Cardiac septum (tissue), 1 donor: ENCODE measurements at regions not wholly inside any gene's neighbourhood (a gene's known extent, or its start where the extent isn't known, plus 50 kb on each side); places are given as distances from the start of the nearest gene placed in this dataset.

Source experiments
- DNase-seq: peaks from one replicate; pipeline ENCODE4 v3.0.0-alpha.2; 2020; ENCODE audit warnings: low spot score
- intact Hi-C: fragments of 100-400 bp; cut with DNase I; formaldehyde crosslinking; loops from one replicate; pipeline ENCODE4 v1.14.0; 2022
- donor health status: DM: no; HTN: no; CAD: no.

DNA sequence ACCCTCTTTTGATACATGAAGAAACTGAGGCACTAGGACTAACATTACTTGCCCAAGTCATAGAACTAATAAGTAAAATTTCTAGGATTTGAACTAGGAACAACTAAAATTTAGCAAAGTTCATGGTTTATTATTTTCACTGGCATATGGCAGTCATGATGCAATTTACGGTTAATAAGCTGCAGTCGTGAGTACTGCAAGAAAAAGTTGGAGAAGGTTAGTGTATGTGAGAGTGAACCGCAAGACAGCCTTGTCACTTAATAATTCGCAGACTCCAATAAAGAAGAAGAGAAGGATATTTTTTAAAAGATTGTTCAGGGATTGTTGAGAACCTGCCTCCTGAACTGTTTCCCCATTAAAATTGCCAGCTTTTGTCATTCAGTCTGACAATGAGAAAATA, 663.4 kb upstream of the TENM4 start:
- no peak for DNase-seq
- intact Hi-C loops: no loop called here

DNA sequence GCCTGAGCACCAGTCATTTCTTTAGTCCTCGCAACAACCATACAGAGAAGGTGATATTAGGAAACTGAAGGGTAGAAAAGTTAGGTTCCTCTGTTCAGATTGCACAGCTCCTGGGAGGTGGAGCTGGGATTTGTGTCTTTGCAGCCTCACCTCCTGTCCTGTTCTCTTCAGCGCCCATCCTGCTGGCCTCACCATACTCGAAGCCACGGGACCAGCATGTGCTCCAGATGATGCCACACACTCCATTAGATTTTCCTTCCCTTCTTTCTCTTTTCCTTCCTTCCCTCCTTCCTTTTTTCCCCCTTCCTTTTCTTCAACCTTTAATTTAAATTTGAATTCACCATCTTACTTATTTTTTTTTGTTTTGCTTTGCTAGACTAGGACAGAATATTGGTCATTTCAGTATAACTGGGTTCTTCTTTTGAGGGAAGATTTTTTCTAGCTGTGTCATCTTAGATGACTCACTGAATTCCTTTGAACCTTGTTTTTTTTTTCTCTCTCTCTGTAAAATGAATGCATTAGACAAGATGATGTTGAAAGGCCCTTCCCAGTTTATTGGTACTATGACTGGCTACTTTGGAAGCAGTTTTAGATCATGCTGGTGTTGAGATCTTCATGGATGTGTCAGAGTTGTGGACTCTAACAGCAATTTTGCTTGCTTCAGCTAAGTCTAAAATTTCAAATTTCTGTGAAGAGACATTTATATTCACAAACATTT, 662.5 kb upstream of the TENM4 start:
- intact Hi-C loops: no loop called here
- no peak for DNase-seq

DNA sequence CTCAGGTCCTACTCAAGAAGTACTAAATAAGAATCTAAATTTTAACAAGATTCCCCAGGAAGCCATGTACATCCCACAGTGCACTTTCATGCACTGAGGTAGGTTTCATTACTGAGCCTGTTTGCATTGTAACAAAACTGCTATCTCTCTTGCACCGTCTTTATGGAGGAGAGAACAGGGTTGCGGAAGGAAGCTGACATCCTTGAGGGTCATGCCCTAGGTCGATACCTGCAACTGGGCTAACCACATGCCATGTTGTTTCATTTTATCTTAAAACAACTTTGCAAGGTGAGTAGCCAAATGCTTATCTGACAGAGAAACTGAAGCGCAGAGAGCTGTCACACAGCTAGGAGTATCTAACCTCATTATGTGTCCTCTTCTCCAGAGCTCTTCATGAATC, 656.3 kb upstream of the TENM4 start:
- intact Hi-C loops: no loop called here
- DNase-seq: no peak

DNA sequence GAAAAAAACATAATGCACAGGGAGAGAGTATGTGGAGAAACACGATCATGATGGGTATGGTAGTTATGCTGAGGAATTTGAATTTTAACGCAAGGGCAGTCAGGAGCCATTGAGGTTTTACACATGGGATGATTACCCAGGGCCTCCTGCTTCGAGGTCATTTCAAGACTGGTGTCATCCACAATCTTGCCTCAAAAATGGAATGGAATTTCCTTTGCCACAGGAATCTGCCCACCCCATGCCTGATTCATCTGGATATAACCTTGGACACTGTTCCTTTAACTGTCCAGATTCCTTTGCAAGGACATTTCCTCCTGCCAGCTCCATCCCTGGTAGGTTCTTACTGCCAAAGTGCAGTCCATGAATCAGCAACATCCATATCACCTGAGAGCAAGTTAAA, 655.9 kb upstream of the TENM4 start:
- intact Hi-C loops: no loop called here
- no peak for DNase-seq

DNA sequence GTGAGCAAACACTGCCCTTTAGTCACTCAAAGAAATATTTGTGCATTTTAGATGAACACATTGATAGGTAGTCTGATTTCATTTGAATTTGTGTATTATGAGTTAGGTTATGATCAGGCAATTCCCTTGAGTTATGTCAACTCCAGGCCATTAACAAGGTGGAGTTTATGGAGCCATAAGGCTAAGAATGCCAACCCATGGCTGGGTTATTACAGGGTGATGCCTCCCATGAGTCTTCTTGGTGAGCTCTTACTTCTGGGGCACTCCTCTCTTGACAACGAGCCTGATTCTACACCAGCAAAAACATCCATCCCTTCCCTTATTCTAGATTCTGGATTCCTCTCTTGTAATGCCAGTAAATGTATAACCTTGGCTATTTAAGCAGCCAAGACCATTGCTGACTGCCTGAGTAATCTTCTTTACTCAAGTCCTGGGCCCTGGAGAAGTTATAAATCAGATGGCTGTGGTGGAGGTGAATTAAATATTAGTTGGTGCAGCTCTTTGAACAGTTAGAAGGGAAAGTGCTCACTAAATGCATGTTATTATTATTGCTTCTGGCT, 645.7 kb upstream of the TENM4 start:
- no peak for DNase-seq
- intact Hi-C loops: no loop called here

DNA sequence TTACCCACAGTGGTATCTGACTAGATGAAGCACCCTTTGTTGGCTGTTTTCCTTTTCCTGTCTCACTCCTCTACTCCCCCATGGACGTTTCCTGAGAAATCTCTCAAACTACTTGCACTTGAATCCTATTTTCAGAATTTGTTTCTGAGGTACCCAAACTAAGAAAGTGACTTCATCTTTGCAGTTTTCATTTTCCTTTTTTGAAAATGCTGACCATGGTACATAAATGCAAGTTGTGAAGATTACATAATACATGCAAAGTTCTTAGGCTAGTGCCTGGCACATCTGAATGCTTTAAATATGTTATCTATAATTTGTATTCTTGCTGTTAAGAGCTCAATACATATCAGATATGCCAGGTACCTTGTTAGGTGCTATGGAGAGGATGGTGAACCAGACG, 644.7 kb upstream of the TENM4 start:
- intact Hi-C loops: no loop called here
- no peak for DNase-seq

DNA sequence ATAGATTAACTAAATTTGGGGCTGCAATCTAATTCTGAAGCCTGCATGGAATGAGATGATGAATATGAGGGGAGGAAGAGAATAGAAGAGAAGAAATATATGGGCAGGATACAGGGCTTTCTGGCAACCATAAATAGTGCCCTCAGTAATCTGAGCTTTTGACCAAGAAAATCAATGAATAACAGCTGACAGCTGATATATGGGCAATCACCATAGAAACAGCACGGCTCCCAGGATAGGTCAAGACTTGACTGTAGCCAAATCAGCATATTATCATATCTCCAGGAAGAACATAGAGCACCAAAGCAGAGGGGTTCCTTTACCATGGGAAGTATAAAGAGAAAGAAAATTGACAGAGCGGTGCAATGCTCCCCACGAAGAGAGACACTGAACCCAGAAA, 643.8 kb upstream of the TENM4 start:
- no peak for DNase-seq
- intact Hi-C loops: no loop called here

DNA sequence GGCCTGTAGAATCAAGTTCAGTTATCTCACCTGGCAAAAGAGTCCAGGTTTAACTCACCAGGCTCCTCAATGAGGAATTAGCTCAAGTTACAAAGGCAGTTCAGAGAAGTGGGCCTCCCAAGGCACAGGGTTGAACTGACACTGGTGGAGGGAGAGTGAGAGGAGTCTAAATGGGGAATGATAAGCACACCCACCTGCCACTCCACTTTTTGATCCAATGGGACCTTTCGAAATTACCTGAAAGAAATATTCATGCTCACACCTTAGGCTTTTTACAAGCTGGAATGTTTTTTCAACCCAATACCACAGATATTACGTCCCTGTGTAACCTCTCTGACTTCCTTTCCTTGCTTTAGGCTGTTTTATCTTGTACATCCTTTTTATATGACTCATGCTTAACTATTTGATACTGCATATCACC, 642.7 kb upstream of the TENM4 start:
- DNase-seq: no peak

DNA sequence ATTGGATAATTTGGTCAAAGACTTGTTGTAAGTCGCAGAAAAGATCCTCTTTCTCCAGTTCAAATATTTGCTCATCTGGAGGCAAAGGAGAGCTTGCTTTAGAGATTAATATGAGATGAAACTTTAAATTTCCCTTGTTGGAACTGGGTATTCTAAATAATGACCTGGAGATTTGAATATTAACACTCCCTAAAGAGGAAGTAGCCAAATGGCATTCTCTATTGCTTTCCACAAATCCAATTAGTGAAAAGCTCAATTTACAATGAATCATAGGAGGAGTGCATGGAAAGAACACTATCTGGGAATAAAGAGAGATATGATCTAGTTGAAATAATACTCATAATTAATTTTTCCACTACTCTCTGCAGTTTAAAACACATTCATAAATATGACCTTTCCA, 641.6 kb upstream of the TENM4 start:
- no peak for DNase-seq
- intact Hi-C loops: no loop called here

More for the DNA sequence above, 642.7 kb upstream of the TENM4 start:
- intact Hi-C loops: no loop called here

DNA sequence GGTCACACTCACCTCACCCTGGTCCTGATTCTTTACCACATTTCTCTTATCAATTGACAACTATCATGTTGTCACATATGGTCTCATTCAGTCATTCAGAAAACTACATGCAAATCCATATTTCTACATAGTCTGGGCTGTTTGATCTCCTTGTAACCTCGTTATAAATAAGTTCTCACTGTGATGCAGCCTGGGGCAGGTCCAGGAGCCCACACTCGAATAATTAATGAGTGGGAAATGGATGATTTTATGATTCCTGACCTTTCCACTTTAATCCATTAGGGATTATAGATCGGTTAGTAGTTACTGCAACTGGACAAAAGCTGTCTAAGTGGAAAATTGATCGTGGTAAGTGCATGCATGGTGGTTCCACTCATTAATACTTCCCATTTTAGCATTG, 636.3 kb upstream of the TENM4 start:
- no peak for DNase-seq
- intact Hi-C loops: no loop called here

DNA sequence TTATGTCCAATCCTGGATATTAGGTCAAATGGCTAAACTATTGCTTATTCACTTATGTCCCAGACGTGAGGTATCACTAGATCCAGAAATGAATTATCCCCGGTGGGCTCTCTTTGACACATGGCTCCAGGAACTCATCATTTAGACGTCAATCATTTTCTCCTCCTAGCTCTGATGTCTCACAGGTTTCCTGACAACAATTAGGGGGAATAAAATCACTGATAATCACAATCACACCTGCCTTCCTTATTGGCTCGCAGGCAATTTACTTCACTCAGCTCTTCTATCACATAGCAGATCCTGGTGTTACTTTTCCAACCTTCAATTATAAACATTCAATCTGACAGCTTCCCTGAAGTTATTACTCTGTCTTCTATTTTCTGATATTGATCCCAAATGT, 634.0 kb upstream of the TENM4 start:
- intact Hi-C loops: no loop called here
- DNase-seq: no peak

DNA sequence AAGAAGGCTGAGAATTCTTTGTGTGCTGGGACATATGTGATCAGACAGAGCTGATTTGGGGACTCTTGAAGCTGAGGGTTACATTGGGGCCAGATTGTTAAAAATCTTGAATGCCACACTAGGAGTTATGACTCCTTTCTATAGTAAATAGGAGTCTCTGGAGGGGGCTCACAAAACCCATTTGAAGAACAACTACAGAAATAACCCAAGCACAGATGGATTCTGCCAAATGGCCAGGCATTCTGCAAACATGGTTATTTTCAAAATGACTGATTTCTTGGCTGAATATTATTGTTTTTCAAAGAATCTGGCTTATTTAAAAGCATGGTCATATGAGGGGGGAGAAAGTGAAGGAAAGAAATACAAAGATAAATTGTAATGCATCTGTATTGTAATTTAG, 625.5 kb upstream of the TENM4 start:
- intact Hi-C loops: no loop called here
- no peak for DNase-seq

DNA sequence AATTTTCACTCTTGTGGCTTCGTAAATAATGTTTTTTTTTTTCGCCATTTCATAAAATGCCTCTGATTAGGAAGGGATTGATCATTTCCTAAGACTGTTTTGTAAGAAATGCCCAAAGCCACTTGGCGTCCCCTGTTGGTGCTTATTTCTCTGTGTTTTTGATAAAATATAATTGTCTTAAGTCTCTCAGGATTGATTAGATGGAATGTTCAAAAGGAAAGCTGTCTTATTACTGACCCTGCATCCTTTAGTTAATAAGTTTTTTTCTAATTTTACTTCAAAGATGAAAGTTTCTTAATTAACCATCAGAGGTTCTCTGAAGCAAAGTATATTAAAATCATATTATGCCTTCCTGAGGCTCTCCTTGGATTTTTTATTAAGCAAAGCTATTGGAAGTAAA, 624.3 kb upstream of the TENM4 start:
- intact Hi-C loops: no loop called here
- no peak for DNase-seq

DNA sequence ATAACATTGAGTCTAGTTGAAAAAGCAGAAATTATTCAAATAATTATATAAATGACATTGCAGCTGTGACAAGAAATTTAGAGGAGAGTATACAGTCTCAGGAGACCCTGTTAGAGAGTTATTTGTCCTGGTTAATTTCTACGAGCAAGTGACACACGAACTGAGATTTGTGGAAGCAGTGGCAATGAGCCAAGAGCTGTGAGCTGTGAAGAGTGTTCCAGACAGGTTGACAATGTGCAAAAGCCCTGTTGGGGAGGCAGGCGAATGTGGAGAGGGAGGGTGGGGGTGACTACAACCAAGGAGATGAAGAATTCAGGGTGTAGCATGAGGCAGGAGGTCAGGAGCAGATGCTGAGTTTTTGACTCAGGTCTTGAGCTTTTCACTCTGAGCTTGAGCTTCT, 620.2 kb upstream of the TENM4 start:
- intact Hi-C loops: no loop called here
- no peak for DNase-seq

DNA sequence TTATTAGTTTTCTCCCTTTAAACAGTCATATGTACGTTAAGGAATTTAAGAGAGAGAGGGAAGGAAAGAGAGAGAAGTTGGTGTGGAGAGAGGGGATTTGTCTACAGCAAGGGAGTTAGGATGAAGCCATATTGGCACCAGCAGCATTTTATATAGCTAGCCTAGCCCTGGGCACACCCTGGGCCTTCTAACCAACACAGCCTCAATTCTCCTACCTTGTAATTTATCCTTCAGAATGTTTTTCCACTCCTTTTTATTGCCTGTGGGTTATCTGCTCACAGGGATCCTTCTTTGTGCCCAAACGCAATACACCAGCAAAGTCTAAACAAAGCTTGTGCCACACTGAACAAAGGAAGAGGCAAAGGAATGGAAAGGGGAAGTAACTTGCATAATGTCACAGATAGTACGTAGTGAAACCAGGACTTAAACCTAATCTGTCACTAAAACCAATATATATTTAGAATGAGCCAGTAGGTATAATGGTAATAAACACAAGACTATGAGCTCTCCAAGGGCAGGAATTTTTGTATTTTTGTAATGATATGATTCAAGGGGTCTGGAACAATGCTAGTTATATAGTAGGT, 613.8 kb upstream of the TENM4 start:
- DNase-seq: no peak
- intact Hi-C loops: no loop called here

DNA sequence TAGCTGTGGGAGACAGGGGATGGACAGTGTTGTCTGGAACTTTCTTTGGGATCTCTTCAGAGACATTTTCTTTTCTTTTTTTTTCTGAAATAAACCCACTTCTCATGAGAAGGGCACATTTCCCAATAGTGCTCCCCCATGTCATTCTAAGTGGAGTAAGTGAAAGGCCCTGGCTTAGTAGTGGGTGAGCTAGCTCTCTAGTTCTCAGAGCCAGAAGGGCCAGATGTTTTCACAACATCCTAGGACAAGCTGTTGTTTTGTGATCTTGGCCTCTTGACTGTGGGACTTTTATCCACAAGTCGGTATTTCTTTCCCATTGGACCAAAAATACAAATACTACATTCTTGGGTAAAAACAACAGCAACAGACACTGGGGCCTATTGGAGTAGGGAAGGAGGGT, 607.7 kb upstream of the TENM4 start:
- intact Hi-C loops: no loop called here
- DNase-seq: no peak

DNA sequence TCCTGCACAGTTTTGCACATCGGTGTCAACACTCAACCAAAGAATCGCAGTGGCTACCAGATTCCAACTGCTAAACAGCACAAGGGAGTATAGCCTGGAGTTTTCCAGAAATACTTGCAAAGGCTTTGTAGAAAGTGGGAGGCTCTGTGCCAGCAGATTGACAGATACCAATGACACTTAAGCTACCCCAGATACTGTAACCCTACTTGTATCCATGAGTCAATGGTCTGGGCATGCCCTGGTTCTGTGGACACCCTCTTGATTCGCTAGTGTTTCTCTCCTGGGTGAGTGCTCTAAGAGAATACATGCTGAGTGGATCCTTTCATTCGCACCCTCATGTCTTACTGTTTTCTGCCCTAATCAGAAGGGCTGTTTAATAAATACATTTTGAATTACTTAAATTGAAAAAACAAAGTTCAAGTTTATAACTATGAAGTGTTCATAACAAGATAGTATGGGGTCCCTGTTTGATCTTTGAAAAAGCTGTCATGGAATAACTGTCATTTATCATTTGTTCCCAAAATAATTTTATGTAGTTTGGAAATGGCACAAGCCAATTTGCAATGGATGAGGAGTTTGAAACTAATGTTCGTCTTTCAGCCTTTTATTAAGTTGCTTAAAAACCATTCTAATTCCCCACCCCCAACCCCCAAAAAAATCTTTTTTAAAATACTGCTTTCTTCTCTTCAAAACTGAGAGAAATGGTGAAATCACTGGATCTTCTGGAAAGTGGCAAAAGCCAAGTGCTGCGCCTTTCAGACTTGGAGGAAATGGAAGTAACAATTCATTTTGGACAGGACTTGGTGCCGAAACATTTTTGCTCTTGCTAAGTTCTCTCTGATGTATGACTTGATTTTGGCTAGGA, 600.5 kb upstream of the TENM4 start:
- no peak for DNase-seq
- intact Hi-C loops: no loop called here

DNA sequence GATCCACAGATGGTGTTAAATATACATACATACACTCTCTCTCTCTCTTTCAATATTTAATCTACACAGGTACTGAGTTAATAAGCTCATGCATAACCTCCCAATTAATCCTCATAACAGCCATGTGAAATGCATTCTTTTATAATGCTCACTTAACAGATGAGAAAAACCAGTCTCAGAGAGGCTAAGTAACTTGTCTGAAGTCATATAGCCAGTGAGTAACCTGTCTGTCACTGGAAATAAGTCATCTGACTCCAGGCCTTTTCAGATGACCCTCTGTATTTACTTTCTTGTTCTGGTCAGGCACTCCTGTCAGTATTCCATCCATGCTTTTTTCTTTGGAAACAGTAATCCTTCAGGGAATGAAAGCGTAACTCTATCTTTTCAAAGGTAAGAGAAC, 594.0 kb upstream of the TENM4 start:
- DNase-seq: no peak
- intact Hi-C loops: no loop called here

DNA sequence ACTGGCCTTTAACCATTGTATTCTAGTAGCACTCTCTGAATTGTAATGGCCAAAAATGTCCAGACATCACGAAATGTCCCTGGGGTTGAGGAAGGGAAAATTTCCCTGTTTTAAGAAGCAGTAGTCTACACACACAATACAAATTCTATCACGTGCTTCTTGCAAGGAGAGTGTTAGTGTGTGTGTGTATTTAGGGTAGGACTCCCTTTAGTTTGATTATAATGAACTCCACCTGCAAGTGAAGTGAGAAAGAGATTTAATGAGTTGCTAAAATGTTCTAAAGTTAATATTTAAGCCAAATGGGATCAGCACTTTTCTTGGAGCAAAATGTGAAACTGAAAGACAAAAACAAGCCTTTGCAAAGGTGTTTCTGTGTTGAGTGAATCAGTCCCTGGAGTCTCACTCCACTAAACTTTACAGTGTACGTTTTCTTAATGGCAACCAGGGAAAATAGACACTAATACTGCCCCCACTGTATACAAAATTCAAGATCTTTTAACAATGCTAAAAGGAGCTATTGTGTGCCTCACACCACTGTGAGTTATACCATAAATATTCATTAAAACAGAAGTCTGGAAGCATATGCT, 590.3 kb upstream of the TENM4 start:
- DNase-seq: no peak
- intact Hi-C loops: no loop called here

DNA sequence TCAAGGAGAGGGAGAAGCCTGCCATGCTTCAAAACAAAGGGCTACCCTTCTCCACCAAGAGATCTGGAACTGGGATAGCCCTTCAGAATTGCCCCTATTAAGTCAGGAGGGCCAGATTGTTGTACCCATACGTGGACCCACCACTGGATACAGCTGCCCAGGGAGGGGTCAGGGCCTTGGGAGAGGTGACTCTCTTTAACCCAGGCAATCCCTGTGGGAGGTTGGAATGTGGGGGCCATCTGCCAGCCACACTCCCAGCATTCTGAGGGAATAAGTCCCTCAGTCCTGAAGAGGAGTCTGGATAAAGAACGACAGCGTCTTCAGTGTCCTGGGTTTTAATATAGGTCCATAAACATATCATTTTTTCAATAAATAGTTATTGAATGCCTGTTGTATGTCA, 588.2 kb upstream of the TENM4 start:
- intact Hi-C loops: no loop called here

More for the DNA sequence above, 588.2 kb upstream of the TENM4 start:
- no peak for DNase-seq
